GM23338 (cell line): ENCODE measurements at regions not wholly inside any gene's neighbourhood (a gene's known extent, or its start where the extent isn't known, plus 50 kb on each side); places are given as distances from the start of the nearest gene placed in this dataset.

ENCODE experiments used
- ATAC-seq: fragments of 200-7000 bp; cut with Tn5 transposase; 3 replicates; pipeline ENCODE4 v1.9.1; 2020
- DNase-seq: peaks from one replicate; pipeline ENCODE4 v3.0.0-alpha.2; 2015; ENCODE audit warnings: low spot score
- H2AFZ ChIP-seq: fragments of 200-600 bp; sonication (generic); 2 replicates; pipeline ENCODE4 v1.8.0; 2016; ENCODE audit warnings: antibody characterized with exemption, mild to moderate bottlenecking, moderate library complexity
- H3F3A ChIP-seq: fragments of 200-600 bp; sonication (generic); replicated peaks from 2 replicates; pipeline ENCODE4 v1.8.0; 2017; ENCODE audit warnings: antibody characterized with exemption, mixed run types, low read depth
- H3K27ac ChIP-seq: fragments of 200-600 bp; sonication (generic); 2 replicates; pipeline ENCODE4 v1.6.1; 2016; ENCODE audit warnings: low read depth
- H3K27me3 ChIP-seq: fragments of 200-600 bp; sonication (generic); 2 replicates; pipeline ENCODE4 v1.8.0; 2016; ENCODE audit warnings: mild to moderate bottlenecking, mixed run types, moderate library complexity; ENCODE audit not compliant: insufficient read depth
- H3K36me3 ChIP-seq: fragments of 200-600 bp; sonication (generic); 2 replicates; pipeline ENCODE4 v1.8.0; 2016; ENCODE audit warnings: mild to moderate bottlenecking; ENCODE audit not compliant: insufficient read depth
- H3K4me1 ChIP-seq: fragments of 200-600 bp; sonication (generic); 2 replicates; pipeline ENCODE4 v1.8.0; 2016; ENCODE audit warnings: mild to moderate bottlenecking, moderate library complexity; ENCODE audit not compliant: insufficient read depth
- H3K4me2 ChIP-seq: fragments of 200-600 bp; sonication (generic); 2 replicates; pipeline ENCODE4 v1.7.1; 2017; ENCODE audit warnings: mixed run types
- H3K4me3 ChIP-seq: fragments of 200-600 bp; sonication (generic); 2 replicates; pipeline ENCODE4 v1.6.1; 2016; ENCODE audit warnings: mixed run types
- H3K79me2 ChIP-seq: fragments of 200-600 bp; sonication (generic); replicated peaks from 2 replicates; pipeline ENCODE4 v1.8.0; 2017; ENCODE audit warnings: mild to moderate bottlenecking; ENCODE audit not compliant: insufficient read depth
- H3K9me2 ChIP-seq: fragments of 200-600 bp; sonication (generic); 2 replicates; pipeline ENCODE4 v1.8.0; 2017; ENCODE audit not compliant: insufficient read depth
- H4K20me1 ChIP-seq: fragments of 200-600 bp; sonication (generic); replicated peaks from 2 replicates; pipeline ENCODE4 v1.8.0; 2017; ENCODE audit warnings: mild to moderate bottlenecking; ENCODE audit not compliant: insufficient read depth
- H3K27ac Mint-ChIP-seq: 2 replicates; pipeline ENCODE4 v1.8.0; 2020; ENCODE audit warnings: inconsistent platforms, mild to moderate bottlenecking, moderate library complexity, mixed read lengths
- H3K27me3 Mint-ChIP-seq: 3 replicates; pipeline ENCODE4 v1.8.0; 2022; ENCODE audit warnings: low read depth, mild to moderate bottlenecking, moderate library complexity, mixed read lengths, inconsistent platforms; ENCODE audit not compliant: insufficient read depth, poor library complexity
- H3K36me3 Mint-ChIP-seq: 3 replicates; pipeline ENCODE4 v1.8.0; 2021; ENCODE audit warnings: low read depth, mild to moderate bottlenecking, inconsistent platforms, moderate library complexity, mixed read lengths
- H3K4me1 Mint-ChIP-seq: 3 replicates; pipeline ENCODE4 v1.8.0; 2020; ENCODE audit warnings: mild to moderate bottlenecking, inconsistent platforms, mixed read lengths
- H3K4me3 Mint-ChIP-seq: 3 replicates; pipeline ENCODE4 v1.8.0; 2021; ENCODE audit warnings: moderate library complexity, mild to moderate bottlenecking, inconsistent platforms, mixed read lengths
- H3K9me3 Mint-ChIP-seq: 3 replicates; pipeline ENCODE4 v1.8.0; 2020; ENCODE audit warnings: moderate library complexity, mild to moderate bottlenecking, inconsistent platforms, mixed read lengths
- CREB1 ChIP-seq: fragments of 250-450 bp; sonication (Bioruptor Pico); IDR thresholded peaks from 2 replicates; pipeline ENCODE4 v1.5.0; 2020; ENCODE audit warnings: low read depth, mild to moderate bottlenecking, moderate library complexity
- EZH2 ChIP-seq: fragments of 200-600 bp; sonication (generic); IDR thresholded peaks from one replicate; pipeline ENCODE4 v1.8.0; 2017; ENCODE audit warnings: antibody characterized with exemption, mild to moderate bottlenecking, low read depth; ENCODE audit not compliant: unreplicated experiment
- EZH2phosphoT487 ChIP-seq: fragments of 200-600 bp; sonication (generic); IDR thresholded peaks from one replicate; pipeline ENCODE4 v1.8.1; 2018; ENCODE audit warnings: antibody characterized with exemption; ENCODE audit not compliant: unreplicated experiment
- JUNB ChIP-seq: IDR thresholded peaks from one replicate; pipeline ENCODE4 v1.6.1; 2016; ENCODE audit warnings: antibody characterized with exemption; ENCODE audit not compliant: unreplicated experiment
- NANOG ChIP-seq: IDR thresholded peaks from 2 replicates; pipeline ENCODE4 v1.6.1; 2016; ENCODE audit warnings: antibody characterized with exemption, borderline replicate concordance
- POLR2AphosphoS5 ChIP-seq: IDR thresholded peaks from 2 replicates; pipeline ENCODE4 v1.6.1; 2016; ENCODE audit warnings: antibody characterized with exemption, low read depth
- STAT1 ChIP-seq: IDR thresholded peaks from one replicate; pipeline ENCODE4 v1.6.1; 2016; ENCODE audit warnings: antibody characterized with exemption; ENCODE audit not compliant: unreplicated experiment
- ZNF114 ChIP-seq: fragments of 250-450 bp; sonication (Bioruptor Pico); IDR thresholded peaks from 2 replicates; pipeline ENCODE4 v1.5.0; 2020; ENCODE audit warnings: mild to moderate bottlenecking, moderate library complexity
- ZNF331 ChIP-seq: fragments of 250-450 bp; sonication (Bioruptor Pico); IDR thresholded peaks from 2 replicates; pipeline ENCODE4 v1.5.0; 2020; ENCODE audit warnings: low read depth, mild to moderate bottlenecking, moderate library complexity
- TF ChIP-seq, protein P1 (sequence below): fragments of 250-450 bp; sonication (Bioruptor Pico); IDR thresholded peaks from 2 replicates; pipeline ENCODE4 v1.5.0; 2020; ENCODE audit warnings: mild to moderate bottlenecking, moderate library complexity
- TF ChIP-seq, protein P2 (sequence below): IDR thresholded peaks from one replicate; pipeline ENCODE4 v1.6.1; 2018; ENCODE audit warnings: antibody characterized with exemption; ENCODE audit not compliant: unreplicated experiment
- TF ChIP-seq, protein P3 (sequence below), 2 experiments: fragments of 200-600 bp in 1 of 2; sonication (generic) in 1 of 2; conservative IDR thresholded peaks; 2 replicates each; pipeline versions ENCODE4 v1.5.1 to v1.6.1; 2016 to 2017; ENCODE audit warnings: antibody characterized with exemption in 2 of 2, low read depth in 2 of 2, mild to moderate bottlenecking in 2 of 2, moderate library complexity in 1 of 2
- TF ChIP-seq, protein P4 (sequence below): IDR thresholded peaks from 2 replicates; pipeline ENCODE4 v1.6.1; 2016; ENCODE audit warnings: antibody characterized with exemption

DNA sequence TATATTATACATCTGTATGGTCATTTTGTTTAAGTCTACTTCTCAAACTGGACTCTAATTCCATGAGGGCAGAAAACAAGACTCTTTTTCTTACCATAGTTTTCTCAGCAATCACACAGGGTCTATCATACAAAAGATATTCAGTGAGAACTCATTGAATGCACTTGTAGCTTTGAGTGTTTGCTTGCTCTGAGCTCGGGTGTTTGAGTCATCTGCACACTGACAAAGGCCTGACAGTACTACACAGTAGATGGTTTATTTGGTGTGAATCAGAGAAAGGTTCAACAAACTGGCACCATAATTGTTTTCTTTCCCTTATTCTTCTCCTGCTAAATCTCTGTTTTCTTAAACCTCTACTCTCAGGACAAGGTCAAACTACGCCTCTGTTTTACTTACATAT is 586.4 kb downstream of the LMO7 start:
- no peak overlapping the region for H3K27ac ChIP-seq
- no peaks in the 10 kb centered on the region for H3K36me3 Mint-ChIP-seq

More for the DNA sequence above, 586.4 kb downstream of the LMO7 start:
- H3K4me1 Mint-ChIP-seq = no peaks in the 10 kb centered on the region
- ATAC-seq (no peak), DNase-seq (no peak)
- Histone ChIP-seq H3K4me2 (no peak overlapping the region), H4K20me1 (no peaks in the 10 kb centered on the region), H3K36me3 (no peaks in the 10 kb centered on the region), H3F3A (no peaks in the 10 kb centered on the region), H3K4me1 (no peaks in the 10 kb centered on the region), H2AFZ (no peak overlapping the region), H3K4me3 (no peak overlapping the region), H3K79me2 (no peaks in the 10 kb centered on the region), H3K27me3 (no peaks in the 10 kb centered on the region), H3K9me2 (peaks cover 6% of the 10 kb centered on the region)
- no peaks in the 10 kb centered on the region for H3K27me3 Mint-ChIP-seq
- no peak overlapping the region for H3K27ac Mint-ChIP-seq
- no peaks in the 10 kb centered on the region for H3K9me3 Mint-ChIP-seq
- TF ChIP-seq, protein P1, sequence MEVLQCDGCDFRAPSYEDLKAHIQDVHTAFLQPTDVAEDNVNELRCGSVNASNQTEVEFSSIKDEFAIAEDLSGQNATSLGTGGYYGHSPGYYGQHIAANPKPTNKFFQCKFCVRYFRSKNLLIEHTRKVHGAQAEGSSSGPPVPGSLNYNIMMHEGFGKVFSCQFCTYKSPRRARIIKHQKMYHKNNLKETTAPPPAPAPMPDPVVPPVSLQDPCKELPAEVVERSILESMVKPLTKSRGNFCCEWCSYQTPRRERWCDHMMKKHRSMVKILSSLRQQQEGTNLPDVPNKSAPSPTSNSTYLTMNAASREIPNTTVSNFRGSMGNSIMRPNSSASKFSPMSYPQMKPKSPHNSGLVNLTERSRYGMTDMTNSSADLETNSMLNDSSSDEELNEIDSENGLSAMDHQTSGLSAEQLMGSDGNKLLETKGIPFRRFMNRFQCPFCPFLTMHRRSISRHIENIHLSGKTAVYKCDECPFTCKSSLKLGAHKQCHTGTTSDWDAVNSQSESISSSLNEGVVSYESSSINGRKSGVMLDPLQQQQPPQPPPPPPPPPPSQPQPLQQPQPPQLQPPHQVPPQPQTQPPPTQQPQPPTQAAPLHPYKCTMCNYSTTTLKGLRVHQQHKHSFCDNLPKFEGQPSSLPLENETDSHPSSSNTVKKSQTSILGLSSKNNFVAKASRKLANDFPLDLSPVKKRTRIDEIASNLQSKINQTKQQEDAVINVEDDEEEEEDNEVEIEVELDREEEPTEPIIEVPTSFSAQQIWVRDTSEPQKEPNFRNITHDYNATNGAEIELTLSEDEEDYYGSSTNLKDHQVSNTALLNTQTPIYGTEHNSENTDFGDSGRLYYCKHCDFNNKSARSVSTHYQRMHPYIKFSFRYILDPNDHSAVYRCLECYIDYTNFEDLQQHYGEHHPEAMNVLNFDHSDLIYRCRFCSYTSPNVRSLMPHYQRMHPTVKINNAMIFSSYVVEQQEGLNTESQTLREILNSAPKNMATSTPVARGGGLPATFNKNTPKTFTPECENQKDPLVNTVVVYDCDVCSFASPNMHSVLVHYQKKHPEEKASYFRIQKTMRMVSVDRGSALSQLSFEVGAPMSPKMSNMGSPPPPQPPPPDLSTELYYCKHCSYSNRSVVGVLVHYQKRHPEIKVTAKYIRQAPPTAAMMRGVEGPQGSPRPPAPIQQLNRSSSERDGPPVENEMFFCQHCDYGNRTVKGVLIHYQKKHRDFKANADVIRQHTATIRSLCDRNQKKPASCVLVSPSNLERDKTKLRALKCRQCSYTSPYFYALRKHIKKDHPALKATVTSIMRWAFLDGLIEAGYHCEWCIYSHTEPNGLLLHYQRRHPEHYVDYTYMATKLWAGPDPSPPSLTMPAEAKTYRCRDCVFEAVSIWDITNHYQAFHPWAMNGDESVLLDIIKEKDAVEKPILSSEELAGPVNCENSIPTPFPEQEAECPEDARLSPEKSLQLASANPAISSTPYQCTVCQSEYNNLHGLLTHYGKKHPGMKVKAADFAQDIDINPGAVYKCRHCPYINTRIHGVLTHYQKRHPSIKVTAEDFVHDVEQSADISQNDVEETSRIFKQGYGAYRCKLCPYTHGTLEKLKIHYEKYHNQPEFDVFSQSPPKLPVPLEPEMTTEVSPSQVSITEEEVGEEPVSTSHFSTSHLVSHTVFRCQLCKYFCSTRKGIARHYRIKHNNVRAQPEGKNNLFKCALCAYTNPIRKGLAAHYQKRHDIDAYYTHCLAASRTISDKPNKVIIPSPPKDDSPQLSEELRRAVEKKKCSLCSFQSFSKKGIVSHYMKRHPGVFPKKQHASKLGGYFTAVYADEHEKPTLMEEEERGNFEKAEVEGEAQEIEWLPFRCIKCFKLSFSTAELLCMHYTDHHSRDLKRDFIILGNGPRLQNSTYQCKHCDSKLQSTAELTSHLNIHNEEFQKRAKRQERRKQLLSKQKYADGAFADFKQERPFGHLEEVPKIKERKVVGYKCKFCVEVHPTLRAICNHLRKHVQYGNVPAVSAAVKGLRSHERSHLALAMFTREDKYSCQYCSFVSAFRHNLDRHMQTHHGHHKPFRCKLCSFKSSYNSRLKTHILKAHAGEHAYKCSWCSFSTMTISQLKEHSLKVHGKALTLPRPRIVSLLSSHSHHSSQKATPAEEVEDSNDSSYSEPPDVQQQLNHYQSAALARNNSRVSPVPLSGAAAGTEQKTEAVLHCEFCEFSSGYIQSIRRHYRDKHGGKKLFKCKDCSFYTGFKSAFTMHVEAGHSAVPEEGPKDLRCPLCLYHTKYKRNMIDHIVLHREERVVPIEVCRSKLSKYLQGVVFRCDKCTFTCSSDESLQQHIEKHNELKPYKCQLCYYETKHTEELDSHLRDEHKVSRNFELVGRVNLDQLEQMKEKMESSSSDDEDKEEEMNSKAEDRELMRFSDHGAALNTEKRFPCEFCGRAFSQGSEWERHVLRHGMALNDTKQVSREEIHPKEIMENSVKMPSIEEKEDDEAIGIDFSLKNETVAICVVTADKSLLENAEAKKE (CRISPR knock-in tag) = no peak
- TF ChIP-seq NANOG (no peak), JUNB (no peak), CREB1 (CRISPR knock-in tag) (no peak), ZNF331 (CRISPR knock-in tag) (no peak), STAT1 (no peak), ZNF114 (CRISPR knock-in tag) (no peak), POLR2AphosphoS5 (no peak), EZH2phosphoT487 (no peak), EZH2 (no peak)
- TF ChIP-seq, protein P2, sequence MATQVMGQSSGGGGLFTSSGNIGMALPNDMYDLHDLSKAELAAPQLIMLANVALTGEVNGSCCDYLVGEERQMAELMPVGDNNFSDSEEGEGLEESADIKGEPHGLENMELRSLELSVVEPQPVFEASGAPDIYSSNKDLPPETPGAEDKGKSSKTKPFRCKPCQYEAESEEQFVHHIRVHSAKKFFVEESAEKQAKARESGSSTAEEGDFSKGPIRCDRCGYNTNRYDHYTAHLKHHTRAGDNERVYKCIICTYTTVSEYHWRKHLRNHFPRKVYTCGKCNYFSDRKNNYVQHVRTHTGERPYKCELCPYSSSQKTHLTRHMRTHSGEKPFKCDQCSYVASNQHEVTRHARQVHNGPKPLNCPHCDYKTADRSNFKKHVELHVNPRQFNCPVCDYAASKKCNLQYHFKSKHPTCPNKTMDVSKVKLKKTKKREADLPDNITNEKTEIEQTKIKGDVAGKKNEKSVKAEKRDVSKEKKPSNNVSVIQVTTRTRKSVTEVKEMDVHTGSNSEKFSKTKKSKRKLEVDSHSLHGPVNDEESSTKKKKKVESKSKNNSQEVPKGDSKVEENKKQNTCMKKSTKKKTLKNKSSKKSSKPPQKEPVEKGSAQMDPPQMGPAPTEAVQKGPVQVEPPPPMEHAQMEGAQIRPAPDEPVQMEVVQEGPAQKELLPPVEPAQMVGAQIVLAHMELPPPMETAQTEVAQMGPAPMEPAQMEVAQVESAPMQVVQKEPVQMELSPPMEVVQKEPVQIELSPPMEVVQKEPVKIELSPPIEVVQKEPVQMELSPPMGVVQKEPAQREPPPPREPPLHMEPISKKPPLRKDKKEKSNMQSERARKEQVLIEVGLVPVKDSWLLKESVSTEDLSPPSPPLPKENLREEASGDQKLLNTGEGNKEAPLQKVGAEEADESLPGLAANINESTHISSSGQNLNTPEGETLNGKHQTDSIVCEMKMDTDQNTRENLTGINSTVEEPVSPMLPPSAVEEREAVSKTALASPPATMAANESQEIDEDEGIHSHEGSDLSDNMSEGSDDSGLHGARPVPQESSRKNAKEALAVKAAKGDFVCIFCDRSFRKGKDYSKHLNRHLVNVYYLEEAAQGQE = no peak
- TF ChIP-seq, protein P3, sequence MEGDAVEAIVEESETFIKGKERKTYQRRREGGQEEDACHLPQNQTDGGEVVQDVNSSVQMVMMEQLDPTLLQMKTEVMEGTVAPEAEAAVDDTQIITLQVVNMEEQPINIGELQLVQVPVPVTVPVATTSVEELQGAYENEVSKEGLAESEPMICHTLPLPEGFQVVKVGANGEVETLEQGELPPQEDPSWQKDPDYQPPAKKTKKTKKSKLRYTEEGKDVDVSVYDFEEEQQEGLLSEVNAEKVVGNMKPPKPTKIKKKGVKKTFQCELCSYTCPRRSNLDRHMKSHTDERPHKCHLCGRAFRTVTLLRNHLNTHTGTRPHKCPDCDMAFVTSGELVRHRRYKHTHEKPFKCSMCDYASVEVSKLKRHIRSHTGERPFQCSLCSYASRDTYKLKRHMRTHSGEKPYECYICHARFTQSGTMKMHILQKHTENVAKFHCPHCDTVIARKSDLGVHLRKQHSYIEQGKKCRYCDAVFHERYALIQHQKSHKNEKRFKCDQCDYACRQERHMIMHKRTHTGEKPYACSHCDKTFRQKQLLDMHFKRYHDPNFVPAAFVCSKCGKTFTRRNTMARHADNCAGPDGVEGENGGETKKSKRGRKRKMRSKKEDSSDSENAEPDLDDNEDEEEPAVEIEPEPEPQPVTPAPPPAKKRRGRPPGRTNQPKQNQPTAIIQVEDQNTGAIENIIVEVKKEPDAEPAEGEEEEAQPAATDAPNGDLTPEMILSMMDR (conservative IDR thresholded peaks at IDR 0.05; ENCODE audit: low read depth in 2 of 2) = no peak
- TF ChIP-seq, protein P4, sequence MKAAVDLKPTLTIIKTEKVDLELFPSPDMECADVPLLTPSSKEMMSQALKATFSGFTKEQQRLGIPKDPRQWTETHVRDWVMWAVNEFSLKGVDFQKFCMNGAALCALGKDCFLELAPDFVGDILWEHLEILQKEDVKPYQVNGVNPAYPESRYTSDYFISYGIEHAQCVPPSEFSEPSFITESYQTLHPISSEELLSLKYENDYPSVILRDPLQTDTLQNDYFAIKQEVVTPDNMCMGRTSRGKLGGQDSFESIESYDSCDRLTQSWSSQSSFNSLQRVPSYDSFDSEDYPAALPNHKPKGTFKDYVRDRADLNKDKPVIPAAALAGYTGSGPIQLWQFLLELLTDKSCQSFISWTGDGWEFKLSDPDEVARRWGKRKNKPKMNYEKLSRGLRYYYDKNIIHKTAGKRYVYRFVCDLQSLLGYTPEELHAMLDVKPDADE = no peak
- no peak overlapping the region for H3K4me3 Mint-ChIP-seq
